ENCODE measurements at regions not wholly inside any gene's neighbourhood (a gene's known extent, or its start where the extent isn't known, plus 50 kb on each side); places are given as distances from the start of the nearest gene placed in this dataset.

DNA sequence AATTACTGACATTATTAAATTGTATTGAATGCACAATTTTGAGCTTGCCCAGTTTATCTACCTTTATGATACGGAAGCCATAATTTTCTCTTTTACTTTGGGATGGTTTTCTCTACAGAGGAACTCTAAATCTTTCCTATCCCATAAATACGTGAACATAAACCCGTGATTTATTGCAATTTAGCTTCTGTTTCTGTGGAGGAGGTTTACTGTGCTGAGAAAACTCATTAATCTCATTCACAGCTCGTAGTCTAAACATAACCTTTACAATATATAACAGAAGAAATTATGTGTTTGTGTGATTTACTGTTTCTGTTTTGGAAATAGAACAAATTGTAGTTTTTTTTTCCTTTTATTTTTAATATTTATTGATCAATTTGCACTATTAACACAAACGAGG, 207.1 kb upstream of the PCDH9 start:
- Histone ChIP-seq H4K20me1 (ENCODE audit: control insufficient read depth, extremely low read depth, insufficient read depth, low read length) (no peaks in the 10 kb centered on the region), H3K4me2 (ENCODE audit: control insufficient read depth, extremely low read depth, insufficient read depth, low read depth, low read length) (no peak overlapping the region), H3K4me3 (ENCODE audit: control insufficient read depth in 2 of 3, extremely low read depth in 1 of 3, insufficient read depth in 2 of 3, low read depth in 1 of 3, low read length in 3 of 3) (no peak overlapping the region), H3K79me2 (ENCODE audit: control insufficient read depth, insufficient read depth, low read length) (no peaks in the 10 kb centered on the region), H3K9me1 (ENCODE audit: control insufficient read depth, extremely low read depth, insufficient read depth, low read length) (no peaks in the 10 kb centered on the region), H3K27me3 (ENCODE audit: control insufficient read depth, extremely low read depth, insufficient read depth, low read length) (no peaks in the 10 kb centered on the region), H3K4me1 (ENCODE audit: control insufficient read depth, extremely low read depth, insufficient read depth, low read length) (no peaks in the 10 kb centered on the region), H3K9me3 (ENCODE audit: control insufficient read depth, low read depth, low read length) (no peaks in the 10 kb centered on the region), H3K27ac (ENCODE audit: control insufficient read depth, insufficient read depth, low read length) (no peak overlapping the region), H3K36me3 (ENCODE audit: control insufficient read depth in 2 of 2, extremely low read depth in 1 of 2, insufficient read depth in 2 of 2, low read length in 2 of 2) (no peaks in the 10 kb centered on the region), H2AFZ (ENCODE audit: control insufficient read depth, low read length) (no peak overlapping the region), H3K9ac (ENCODE audit: control insufficient read depth, extremely low read depth, insufficient read depth, low read length) (no peak overlapping the region)
- dilution Hi-C loops (cut with MboI; ENCODE audit: extremely low pct_ligation_motif_present, low sequenced_read_pairs) = no loop called here
- no peak for TF ChIP-seq EZH2 (IDR thresholded peaks at IDR 0.05; ENCODE audit: low read length)
- TF ChIP-seq, protein P1, sequence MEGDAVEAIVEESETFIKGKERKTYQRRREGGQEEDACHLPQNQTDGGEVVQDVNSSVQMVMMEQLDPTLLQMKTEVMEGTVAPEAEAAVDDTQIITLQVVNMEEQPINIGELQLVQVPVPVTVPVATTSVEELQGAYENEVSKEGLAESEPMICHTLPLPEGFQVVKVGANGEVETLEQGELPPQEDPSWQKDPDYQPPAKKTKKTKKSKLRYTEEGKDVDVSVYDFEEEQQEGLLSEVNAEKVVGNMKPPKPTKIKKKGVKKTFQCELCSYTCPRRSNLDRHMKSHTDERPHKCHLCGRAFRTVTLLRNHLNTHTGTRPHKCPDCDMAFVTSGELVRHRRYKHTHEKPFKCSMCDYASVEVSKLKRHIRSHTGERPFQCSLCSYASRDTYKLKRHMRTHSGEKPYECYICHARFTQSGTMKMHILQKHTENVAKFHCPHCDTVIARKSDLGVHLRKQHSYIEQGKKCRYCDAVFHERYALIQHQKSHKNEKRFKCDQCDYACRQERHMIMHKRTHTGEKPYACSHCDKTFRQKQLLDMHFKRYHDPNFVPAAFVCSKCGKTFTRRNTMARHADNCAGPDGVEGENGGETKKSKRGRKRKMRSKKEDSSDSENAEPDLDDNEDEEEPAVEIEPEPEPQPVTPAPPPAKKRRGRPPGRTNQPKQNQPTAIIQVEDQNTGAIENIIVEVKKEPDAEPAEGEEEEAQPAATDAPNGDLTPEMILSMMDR (optimal IDR thresholded peaks at IDR 0.05 in 1 of 3, IDR thresholded peaks at IDR 0.05 in 1 of 3, conservative IDR thresholded peaks at IDR 0.05 in 1 of 3; ENCODE audit: extremely low read depth in 1 of 3, insufficient read depth in 2 of 3, low read length in 3 of 3) = no peak
- no peak for FAIRE-seq
- no peak for DNase-seq (ENCODE audit: low read depth, low spot score)

DNA sequence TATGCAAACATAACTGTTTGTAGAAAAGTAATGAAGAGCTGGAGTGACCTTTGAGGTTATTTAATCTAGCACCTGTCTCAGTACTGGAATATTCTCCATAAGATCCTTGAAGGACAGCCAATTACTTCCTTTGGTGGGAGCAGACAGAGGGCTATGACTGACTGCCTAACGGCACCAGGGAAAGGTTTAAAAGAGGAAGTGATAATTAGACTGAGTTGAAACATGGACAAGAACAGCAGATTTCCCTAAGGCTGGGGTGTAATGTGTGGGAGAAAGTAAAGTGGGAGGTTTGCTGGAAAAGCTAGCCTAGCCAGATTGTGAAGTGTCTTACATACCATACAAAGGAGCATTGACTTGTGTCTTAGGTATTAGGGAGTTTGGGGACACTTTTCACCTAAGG, 191.3 kb upstream of the PCDH9 start:
- no peak overlapping the region for H3K4me3 ChIP-seq (ENCODE audit: control insufficient read depth in 2 of 3, extremely low read depth in 1 of 3, insufficient read depth in 2 of 3, low read depth in 1 of 3, low read length in 3 of 3)
- TF ChIP-seq EZH2 (IDR thresholded peaks at IDR 0.05; ENCODE audit: low read length) = no peak
- TF ChIP-seq, protein P1 (optimal IDR thresholded peaks at IDR 0.05 in 1 of 3, IDR thresholded peaks at IDR 0.05 in 1 of 3, conservative IDR thresholded peaks at IDR 0.05 in 1 of 3; ENCODE audit: extremely low read depth in 1 of 3, insufficient read depth in 2 of 3, low read length in 3 of 3) = no peak
- no peaks in the 10 kb centered on the region for H3K9me3 ChIP-seq (ENCODE audit: control insufficient read depth, low read depth, low read length)
- H4K20me1 ChIP-seq (ENCODE audit: control insufficient read depth, extremely low read depth, insufficient read depth, low read length) = no peaks in the 10 kb centered on the region
- DNase-seq (ENCODE audit: low read depth, low spot score) (no peak), FAIRE-seq (no peak)
- no peak overlapping the region for H3K27ac ChIP-seq (ENCODE audit: control insufficient read depth, insufficient read depth, low read length)
- dilution Hi-C loops (cut with MboI; ENCODE audit: extremely low pct_ligation_motif_present, low sequenced_read_pairs) = no loop called here
- H2AFZ ChIP-seq (ENCODE audit: control insufficient read depth, low read length) = no peak overlapping the region
- H3K4me1 ChIP-seq (ENCODE audit: control insufficient read depth, extremely low read depth, insufficient read depth, low read length) = no peaks in the 10 kb centered on the region
- no peaks in the 10 kb centered on the region for H3K27me3 ChIP-seq (ENCODE audit: control insufficient read depth, extremely low read depth, insufficient read depth, low read length)
- no peak overlapping the region for H3K9ac ChIP-seq (ENCODE audit: control insufficient read depth, extremely low read depth, insufficient read depth, low read length)
- H3K4me2 ChIP-seq (ENCODE audit: control insufficient read depth, extremely low read depth, insufficient read depth, low read depth, low read length) = no peak overlapping the region
- no peaks in the 10 kb centered on the region for H3K79me2 ChIP-seq (ENCODE audit: control insufficient read depth, insufficient read depth, low read length)
- no peaks in the 10 kb centered on the region for H3K36me3 ChIP-seq (ENCODE audit: control insufficient read depth in 2 of 2, extremely low read depth in 1 of 2, insufficient read depth in 2 of 2, low read length in 2 of 2)
- no peaks in the 10 kb centered on the region for H3K9me1 ChIP-seq (ENCODE audit: control insufficient read depth, extremely low read depth, insufficient read depth, low read length)

Measured in keratinocyte (primary cell).